ENCODE measurements at regions not wholly inside any gene's neighbourhood (a gene's known extent, or its start where the extent isn't known, plus 50 kb on each side); places are given as distances from the start of the nearest gene placed in this dataset.
"Not testable (repeated sequence)": the region's sequence is repeated elsewhere in the genome, so short reads cannot be mapped to it uniquely, and the experiment has no call there.

DNA sequence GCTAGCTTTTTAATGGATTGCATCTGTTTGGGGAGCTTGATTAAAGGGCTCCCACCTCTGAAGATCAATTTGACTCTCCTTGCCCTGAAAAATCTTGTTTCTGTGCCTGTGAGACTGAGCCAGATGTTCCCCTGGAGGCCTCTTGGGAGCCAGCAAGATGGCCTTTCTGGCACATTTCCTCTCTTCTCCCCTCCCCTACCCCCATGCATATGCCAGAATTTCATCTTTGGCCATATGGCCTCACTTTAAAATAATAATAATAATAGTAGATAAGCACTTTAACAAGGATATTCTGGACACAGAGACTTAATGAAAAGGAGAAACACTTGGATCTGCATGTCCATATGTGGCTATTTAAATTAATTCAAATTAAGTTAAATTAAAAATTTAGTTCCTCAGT is 144.1 kb upstream of the CES5A start:
- DNase-seq (ENCODE audit: low read depth in 2 of 2): no peak

DNA sequence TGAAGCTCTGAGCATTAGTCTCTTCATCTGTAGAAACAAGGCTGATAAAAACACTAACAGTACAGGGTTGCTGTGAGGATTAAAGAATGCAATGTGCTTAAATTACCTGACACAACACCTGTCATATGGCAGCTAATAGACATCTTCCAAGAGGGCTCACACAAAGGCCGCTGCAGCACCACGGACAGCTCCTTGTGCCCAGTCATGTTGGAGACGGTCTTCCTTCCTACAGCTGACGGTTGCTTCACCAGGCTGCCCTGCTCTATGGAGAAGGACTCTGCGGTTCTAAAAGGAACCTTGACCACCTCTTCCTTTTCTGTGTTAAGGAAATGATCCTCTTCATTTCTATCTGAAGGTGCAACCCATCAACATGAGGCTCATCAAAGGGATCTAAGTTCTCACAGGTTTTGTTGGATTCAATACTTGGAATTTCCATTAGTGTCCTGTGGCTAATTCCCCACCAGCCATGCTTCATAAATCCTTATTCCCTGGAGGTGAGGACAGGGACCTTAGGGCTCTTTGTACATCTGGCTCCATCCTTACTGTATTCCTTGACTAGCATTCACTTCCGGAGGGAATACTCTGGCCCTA is 138.9 kb upstream of the CES5A start:
- no peak for DNase-seq (ENCODE audit: low read depth in 2 of 2)

DNA sequence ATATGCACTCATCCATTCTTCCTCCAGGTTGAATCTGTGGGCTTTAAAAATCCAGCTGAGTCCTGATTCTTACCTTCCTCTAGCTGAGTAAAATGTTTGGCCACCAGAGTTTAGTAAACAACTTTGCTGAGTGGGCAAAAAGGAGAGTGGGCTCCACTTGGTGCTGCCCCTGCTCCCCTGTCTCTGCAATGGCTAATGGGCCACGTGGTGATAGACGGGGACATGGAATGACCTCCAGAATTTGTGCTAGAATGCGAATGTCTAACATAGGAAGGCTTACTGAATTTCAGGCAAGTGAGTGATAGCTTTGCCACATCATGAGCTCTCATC is 137.3 kb upstream of the CES5A start:
- DNase-seq (ENCODE audit: low read depth in 2 of 2): no peak

DNA sequence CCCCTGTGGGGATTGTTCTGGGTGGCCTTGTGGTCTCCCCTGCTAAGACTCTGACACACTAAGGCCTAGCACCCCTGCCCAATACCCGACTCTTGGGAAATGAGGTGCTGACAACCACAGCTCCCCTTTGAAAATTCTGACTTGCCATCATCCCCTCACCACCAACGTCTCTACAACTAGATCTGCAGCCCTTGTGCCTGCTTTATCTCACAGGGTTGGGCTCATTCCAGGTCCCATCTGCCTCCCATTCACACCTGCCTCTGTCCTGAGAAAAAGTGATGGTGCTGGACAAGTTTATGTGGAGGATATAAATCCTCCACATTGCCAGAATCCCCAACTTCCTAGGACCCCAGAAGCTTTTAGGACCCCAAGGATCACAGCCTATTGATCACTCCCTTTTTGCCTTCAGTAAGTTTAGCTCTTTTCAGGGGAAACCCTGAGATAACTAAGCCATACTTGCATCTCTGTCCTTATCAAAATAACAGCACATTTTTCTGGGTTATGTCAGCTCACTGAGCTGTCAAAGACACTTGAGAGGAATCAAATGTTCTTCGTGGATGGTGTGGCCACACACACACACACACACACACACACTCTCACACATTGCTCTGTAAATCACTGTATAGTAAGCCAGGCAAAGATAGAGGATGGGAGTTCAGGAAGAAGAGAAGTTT is 136.8 kb upstream of the CES5A start:
- DNase-seq (ENCODE audit: low read depth in 2 of 2): no peak

DNA sequence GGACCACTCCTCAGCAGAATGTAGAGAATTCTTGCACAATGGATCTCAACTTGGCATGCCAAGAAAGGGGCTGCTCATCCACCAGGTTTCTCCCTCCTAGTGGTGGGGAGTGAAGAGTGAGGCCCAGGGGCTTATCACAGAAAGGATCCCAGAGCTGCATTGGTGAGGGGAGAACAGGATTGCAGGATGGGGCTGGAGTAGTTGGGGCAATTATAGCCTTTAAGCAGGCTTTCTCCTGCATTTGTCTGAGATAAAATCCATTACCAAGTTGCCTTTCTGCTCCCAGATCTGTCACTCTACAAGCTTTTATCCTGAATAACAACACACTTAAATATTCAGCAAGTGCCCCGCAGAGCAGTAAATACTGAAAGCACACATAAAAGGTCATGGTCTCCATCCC is 130.8 kb upstream of the CES5A start:
- no peak for DNase-seq (ENCODE audit: low read depth in 2 of 2)

DNA sequence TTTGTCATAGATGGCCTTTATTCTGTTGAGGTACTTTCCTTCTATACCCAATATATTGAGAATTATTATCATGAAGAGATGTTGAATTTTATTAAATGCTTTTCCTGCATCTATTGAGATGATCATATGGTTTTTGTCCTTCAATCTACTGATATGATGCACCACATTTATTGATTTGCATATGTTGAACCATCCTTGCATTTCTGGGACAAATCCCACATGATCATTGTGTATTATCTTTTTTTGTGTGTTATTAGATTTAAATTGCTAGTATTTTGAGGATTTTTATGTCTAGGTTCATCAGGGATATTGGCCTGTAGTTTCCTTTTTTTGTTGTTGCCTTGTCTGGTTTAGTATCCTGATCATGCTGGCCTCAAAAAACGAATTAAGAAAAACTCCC is 124.5 kb upstream of the CES5A start:
- DNase-seq (ENCODE audit: low read depth in 2 of 2): no peak

DNA sequence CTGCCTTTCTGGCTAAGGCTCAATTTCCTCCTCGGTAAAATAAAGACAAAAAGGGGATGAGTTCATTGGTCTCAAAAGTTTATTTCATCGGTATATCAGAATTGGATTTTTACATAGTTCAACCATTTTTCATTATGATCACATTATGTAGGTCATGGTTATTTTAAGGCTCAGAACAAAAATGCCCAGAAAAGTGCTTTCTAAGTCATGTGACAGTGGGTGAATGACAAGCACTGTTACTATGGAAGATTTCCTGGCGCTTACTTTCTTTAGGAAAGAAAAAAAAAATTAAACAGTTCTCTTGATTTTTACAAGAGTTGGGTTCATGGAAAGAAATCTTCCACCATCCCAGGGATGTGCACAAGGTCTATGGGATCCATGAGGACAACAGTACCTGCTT is 117.9 kb upstream of the CES5A start:
- DNase-seq (ENCODE audit: low read depth in 2 of 2): no peak

DNA sequence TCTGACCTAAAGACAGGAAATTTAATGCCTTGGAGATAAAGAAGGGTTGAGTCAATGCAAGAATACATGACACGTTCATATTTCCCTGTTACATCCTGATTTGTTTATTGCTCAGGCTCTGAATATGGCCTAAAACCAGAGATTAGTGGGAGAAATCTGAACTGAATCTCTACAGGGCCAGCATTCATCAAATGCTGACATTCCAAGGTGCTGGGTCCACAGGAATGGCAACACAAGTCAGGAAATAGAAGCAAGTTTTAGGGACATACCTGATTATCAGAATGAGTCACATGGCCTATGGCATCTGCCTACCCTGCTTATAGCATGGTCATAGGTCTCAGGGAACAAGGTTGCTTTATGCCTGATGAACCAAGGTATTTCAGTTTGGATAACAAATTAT is 117.4 kb upstream of the CES5A start:
- no peak for DNase-seq (ENCODE audit: low read depth in 2 of 2)

DNA sequence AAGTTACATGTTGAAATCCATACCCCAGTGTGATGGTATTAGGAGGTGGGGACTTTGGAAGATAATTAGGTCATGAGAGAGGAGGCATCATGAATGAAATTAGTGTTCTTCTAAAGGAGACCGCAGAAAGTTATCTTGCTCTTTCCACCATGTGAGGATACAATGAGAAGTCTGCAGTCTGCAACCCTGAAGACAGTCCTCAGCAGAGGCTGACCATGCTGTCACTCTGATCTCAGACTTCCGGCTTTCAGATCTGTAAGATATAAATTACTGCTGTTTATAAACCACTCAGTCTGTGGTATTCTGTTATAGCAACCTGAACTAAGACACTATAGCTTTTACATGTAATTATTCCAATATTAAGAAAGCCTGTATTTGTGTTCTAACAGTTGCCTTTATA is 116.7 kb upstream of the CES5A start:
- DNase-seq (ENCODE audit: low read depth in 2 of 2): no peak

DNA sequence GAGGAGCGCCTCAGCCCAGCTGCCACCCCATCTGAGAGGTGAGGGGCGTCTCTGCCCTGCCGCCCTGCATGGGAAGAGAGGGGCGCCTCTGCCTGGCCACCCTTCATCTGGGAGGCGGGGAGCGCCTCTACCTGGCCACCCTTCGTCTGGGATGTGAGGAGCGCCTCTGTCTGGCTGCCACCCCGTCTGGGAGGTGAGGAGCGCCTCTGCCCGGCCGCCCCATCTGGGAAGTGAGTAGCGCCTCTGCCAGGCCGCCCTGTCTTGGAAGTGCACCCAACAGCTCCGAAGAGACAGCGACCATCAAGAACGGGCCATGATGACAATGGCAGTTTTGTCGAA is 114.4 kb upstream of the CES5A start:
- DNase-seq (ENCODE audit: low read depth in 2 of 2): no peak

DNA sequence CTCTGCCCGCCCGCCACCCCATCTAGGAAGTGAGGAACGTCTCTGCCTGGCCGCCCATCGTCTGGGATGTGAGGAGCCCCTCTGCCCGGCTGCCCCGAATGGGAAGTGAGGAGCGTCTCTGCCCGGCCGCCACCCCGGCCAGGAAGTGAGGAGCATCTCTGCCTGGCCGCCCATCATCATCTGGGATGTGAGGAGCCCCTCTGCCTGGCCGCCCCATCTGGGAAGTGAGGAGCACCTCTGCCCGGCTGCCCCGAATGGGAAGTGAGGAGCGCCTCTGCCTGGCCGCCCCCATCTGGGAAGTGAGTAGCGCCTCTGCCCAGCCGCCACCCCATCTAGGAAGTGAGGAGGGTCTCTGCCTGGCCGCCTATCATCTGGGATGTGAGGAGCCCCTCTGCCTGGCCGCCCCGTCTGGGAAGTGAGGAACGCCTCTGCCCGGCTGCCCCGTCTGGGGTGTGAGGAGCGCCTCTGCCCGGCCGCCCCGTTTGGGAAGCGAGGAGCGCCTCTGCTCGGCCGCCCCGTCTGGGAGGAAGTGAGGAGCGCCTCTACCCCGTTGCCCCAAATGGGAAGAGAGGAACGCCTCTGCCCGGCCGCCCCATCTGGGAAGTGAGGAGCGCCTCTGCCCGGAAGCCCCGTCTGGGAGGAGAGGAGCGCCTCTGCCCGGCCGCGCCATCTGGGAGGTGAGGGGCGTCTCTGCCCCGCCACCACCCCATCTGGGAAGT is 113.8 kb upstream of the CES5A start:
- not testable (repeated sequence) for DNase-seq (ENCODE audit: low read depth in 2 of 2)

DNA sequence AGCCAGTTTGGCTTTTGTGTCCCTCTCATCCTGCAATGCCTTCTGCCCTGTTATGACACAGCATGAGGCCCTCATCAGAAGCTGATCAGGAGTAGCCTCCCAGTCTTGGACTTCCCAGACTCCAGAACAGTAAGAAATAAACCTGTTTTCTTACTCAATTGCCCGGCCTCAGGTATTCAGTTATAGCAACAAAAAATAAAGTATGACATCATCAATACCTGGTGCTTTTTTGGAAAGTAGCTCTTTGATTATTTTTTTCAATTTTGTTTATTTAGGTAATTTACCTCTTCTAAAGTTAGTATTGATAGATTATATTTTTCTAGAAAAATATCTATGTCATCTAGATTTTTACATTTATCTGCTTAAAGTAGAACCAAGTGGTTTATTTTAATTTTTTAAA is 112.8 kb upstream of the CES5A start:
- DNase-seq (ENCODE audit: low read depth in 2 of 2): no peak

DNA sequence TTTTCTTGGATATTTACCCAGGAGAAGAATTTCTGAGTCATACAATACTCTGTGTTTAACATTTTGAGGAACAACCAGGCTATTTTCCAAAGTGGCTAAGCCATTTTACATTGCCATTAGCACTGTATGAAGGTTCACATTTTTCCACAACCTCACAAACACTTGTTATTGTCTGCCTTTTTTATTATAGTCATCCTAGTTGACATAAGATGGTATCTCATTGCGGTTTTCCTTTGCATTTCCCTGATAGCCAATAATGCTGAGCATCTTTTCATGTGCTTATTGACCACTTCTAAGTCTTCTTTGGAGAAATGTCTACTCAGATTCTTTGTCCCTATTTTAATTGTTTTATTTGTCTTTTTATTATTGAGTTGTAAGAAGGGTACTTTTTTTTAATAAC is 107.4 kb upstream of the CES5A start:
- no peak for DNase-seq (ENCODE audit: low read depth in 2 of 2)

DNA sequence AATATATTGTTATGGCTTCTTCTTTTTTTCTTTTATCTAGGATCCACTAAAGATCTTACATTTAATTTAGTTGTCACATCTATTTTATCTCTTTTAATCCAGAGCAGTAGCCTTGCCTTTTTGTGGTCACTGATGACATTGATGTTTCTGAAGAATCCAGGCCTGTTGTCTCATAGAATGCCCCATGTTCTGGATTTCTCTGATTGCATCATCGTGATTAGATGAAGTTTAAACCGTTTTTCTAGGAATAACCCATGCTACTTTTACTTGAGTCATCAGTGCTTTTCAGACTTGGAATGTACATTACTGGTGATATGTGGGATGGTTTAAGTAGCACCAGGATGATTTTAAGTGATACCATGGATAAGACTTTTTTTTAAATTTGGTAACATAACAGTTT is 106.4 kb upstream of the CES5A start:
- no peak for DNase-seq (ENCODE audit: low read depth in 2 of 2)

DNA sequence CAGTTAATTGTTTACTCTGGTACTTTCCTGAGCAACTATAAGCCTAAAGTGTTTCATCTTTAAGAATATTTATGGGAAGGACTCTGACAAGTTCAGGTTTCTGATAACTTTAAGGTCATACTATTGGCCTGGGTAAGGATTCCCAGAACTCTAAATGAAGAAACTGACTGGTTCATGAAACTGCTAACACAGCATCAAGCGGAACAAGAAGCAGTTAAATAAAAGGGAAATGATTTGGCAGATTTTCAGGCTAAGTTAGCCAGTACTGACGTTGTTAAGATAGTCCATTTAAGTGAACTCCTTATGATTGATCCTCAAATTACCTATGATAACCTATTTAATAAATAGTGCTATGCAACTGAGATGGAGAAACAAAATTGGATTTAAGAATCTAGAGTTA is 101.6 kb upstream of the CES5A start:
- no peak for DNase-seq (ENCODE audit: low read depth in 2 of 2)

DNA sequence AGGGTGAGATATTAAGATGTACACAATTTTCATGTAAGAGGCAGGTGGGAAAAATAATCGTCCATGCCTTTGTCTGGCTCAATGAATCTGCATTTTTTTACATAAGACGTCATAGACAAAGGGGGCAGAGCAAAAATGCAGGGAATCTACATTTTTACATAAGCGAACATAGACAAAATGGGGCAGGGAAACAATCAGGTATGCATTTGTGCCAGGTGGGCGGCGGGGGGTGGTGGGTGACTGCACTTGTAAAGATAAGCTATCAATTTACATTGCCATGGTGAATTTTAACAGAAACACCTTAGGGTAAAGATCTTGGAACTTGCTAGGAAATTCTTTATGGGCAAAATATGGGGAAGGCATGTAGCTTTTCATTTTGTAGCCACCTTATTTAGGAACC is 96.3 kb upstream of the CES5A start:
- DNase-seq (ENCODE audit: low read depth in 2 of 2): no peak

DNA sequence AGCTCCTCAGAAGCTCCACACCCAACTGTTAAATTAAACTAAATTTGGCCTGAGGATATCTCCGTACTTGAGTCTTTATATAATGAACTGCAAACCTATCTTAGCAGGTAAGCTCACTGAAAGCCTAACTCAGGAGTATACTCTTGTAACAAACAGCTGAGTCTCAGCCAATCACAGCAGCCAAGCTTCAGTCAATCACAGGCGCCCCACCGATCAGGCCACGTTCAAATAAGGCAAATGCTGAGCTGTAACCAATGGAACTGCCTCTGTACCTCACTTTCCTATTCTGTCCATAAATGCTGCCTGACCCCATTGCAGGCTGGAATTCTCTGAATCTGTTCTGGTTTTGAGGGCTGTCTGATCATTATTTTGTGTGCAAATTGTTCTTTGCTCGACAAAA is 93.0 kb upstream of the CES5A start:
- no peak for DNase-seq (ENCODE audit: low read depth in 2 of 2)

DNA sequence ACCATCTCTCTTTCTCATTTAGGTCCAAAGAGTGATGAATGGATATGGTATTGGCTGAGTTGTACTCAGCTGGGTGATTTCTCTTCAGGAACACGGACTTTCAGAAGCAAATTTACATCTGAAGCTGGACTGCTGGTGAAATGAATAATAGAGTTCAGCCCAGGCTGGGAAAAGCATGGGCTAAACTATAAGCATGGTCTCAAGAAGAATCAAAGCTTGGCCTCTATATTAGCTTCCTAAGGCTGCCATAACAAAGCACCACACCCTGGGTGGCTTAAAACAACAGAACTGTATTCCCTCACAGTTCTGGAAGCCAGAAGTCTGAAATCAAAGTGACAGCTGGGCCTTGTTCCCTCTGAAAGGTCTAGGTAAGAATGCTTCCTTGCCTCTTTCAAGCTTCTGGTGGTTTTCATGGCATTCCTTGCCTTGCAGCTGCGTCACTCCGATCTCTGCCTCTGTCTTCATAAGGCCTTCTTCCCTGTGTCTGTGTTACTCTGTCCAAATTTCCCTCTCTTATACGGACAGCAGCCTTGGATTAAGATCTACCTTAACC is 89.8 kb upstream of the CES5A start:
- DNase-seq (ENCODE audit: low read depth in 2 of 2): no peak

DNA sequence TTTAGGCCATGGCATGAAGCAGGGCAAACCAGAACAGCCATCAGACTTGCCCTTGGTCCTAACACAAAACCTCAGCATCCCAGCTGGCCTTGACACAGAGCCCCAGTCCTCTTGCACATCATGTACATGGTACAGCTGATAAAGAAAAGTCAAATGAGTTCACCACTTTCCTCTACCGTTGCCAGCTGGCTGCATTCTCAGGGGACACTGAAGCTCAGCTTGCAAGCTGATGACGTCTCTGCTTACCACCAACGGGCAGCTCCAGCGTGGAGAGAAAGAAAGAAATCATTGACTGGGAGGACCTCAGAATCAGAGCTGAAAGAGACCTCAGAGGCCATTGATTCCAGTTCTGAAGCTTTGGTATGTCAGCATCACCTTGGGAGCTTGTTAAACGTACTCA is 80.7 kb upstream of the CES5A start:
- no peak for DNase-seq (ENCODE audit: low read depth in 2 of 2)

DNA sequence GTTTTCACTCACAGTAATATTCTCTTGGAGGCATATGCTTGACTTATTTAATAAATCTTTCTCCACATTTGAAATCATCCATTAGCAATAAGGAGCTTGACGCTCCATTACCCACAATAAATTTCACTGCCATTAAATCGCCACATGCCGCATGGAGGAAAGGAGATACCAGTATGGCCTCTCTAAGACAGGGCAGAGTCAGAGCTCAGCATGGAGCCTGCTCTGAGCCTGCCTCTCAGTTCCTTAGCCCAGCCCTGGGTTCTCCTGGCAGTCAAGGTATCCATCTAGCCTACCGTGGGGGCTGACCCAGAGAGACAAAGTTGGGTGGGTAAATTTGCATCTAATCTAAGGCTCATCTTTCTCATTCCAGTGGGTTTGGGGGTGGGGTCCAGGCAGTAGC is 80.3 kb upstream of the CES5A start:
- DNase-seq (ENCODE audit: low read depth in 2 of 2): no peak

DNA sequence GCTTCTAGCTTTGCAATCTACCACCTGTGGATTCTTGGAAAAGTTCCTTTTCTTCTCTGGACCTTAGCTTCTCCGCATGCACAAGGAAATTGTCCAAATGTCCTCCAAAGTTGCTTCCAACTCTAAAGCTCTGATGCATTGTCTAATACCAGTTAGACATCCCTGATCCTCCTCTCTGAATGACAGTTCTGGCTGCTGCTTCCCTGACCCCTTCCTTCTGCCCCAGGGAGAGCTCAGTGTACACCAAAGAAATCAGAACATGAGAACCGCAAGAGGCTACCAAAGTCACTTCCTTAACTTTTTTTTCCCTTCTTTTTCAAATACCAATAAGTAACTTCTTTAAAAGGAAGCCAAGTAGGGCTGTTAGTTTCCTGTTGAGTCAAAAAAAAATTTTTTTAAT is 79.7 kb upstream of the CES5A start:
- DNase-seq (ENCODE audit: low read depth in 2 of 2): no peak

DNA sequence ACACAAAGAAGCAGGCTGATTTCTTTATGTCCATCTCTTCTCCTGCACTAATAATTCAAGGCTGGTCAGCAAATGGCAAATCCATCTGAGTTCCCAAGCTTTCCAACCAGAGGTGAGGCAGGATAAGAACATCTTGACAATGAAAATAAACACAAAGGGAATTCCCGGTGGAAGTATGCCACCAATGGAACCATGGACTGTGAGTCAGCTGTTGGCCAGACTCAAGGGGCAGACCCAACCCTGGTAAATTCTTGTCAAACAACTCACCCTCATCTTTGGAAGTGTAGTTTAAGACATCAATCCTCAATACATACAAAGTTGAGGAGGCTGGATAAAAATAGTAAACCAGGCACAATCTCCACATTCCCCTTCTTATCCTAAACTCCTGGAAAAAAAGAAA is 74.3 kb upstream of the CES5A start:
- DNase-seq (ENCODE audit: low read depth in 2 of 2): no peak

DNA sequence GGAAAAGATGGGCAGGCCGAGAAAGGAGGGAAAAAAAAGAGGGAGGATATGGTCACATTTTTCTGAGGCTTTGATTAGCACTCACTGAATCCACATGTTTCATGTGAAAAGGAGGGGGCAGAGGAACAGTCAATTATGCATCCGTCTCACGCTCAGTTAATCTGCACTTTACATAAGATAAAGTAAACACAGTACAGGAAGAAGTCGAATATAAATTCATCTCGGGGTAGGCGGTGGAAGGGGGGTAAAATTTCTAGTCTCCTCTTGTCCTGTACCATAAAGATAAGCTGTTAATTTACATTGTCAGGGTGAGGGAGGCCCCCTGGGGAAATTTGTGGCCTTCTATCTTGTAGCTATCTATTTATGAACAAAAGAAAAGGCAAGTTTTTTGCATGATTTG is 73.1 kb upstream of the CES5A start:
- no peak for DNase-seq (ENCODE audit: low read depth in 2 of 2)

DNA sequence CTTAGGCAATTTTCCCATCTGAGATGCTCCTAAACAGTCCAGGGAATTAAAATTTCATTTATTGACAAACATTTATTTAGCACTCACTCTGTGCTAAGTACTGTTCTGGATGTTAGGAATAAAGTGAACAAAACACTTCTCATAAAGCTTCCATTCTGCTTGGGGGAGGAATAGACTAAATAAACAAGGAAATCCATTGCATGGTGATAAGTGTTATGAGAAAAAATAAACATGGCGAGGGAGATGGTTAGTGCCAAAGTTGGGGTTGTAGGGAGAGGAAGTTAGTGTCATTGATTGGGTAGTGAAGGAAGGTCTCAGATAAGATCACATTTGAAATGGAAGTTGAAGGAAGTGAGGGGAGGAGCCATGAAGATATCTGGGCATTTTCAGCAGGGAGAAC is 72.2 kb upstream of the CES5A start:
- no peak for DNase-seq (ENCODE audit: low read depth in 2 of 2)

All from stimulated activated CD8-positive, alpha-beta memory T cell treated with anti-CD3 and anti-CD28 coated beads, Interleukin-15, amount 100 ng/mL, for 4 hours (primary cell).